IPS-NIHi7 (cell line): ENCODE measurements at regions not wholly inside any gene's neighbourhood (a gene's known extent, or its start where the extent isn't known, plus 50 kb on each side); places are given as distances from the start of the nearest gene placed in this dataset.

Experiments
- DNase-seq: peaks from one replicate; pipeline ENCODE4 v3.0.0; 2012; ENCODE audit warnings: mixed read lengths; ENCODE audit errors: extremely low spot score

DNA sequence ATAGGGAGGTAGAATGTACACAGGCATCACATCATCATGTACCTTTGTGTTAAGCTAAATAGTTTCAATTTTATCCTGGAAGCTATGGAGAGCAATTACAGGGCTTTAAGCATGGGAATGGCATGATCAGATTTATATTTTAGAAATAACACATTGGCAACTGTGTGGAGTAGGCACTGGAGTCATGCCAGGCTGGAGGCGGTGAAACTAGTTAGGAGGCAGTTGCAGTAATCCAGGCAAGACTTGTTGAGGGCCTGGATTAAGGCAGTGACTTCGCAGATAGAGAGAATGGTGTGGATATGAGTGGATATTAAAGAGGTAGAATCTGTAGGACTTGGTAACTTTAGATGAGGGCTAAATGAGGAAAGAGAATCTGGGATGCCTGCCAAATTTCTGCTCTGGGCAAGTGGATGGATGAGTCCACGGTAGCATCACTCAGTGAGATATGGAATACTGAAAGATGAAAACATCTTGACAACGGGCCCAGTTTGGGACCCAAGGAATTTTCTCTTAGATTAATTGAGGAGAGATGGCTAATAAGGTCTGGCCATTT, 506.2 kb downstream of the FGF9 start:
- DNase-seq = no peak

DNA sequence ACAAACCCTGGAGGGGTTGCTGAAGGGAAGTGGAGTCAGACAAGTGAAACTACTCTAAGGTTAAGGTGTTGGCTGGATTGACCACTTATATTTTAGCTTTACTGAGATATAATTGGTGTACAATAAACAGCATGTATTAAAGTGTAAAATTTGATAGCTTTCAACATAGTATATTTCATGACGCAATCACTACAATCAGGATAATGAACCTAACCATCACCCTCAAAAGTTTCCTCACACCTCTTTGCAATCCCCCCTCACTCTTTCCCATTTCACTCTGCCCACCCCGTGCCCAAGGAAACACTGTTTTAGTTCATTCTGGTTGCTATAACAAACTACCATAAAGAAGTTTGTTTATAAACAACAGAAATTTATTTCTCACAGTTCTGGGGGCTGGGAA, 508.0 kb downstream of the FGF9 start:
- no peak for DNase-seq

- no peak for DNase-seq
These were observed 516.5 kb downstream of the FGF9 start for GRCh38 chr13:22187329-22187728.

- DNase-seq = no peak
These were observed 518.5 kb downstream of the FGF9 start for GRCh38 chr13:22189176-22190048.

- DNase-seq = no peak
These were observed 522.2 kb downstream of the FGF9 start for GRCh38 chr13:22193070-22193469.

GRCh38 chr13:22194106-22194805, 523.4 kb downstream of the FGF9 start:
- DNase-seq = no peak

- DNase-seq = no peak
These were observed 524.9 kb downstream of the FGF9 start for GRCh38 chr13:22195726-22196125.

DNA sequence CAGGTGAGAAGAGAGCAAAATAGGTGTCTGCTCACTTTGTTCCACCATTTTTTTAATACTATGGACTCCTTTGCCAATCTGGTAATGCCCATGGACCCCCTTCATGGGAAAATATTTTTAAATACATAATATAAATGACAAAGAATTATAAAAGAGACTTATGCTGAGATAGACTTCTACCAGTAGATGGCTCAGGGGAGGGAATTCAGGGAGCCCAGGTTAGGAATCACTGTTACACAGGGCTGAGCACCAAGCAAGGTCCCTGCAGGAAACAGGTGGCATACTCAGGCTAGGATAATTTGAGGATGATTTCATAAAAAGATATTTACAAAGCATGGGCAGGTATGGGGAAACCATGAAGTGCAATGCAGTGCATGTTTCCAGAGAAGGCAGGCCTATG, 525.9 kb downstream of the FGF9 start:
- no peak for DNase-seq

GRCh38 chr13:22198001-22198400, 527.1 kb downstream of the FGF9 start:
- no peak for DNase-seq

- DNase-seq = no peak
These were observed 527.9 kb downstream of the FGF9 start for GRCh38 chr13:22198641-22199217.

GRCh38 chr13:22200440-22200839, 529.6 kb downstream of the FGF9 start:
- no peak for DNase-seq

DNA sequence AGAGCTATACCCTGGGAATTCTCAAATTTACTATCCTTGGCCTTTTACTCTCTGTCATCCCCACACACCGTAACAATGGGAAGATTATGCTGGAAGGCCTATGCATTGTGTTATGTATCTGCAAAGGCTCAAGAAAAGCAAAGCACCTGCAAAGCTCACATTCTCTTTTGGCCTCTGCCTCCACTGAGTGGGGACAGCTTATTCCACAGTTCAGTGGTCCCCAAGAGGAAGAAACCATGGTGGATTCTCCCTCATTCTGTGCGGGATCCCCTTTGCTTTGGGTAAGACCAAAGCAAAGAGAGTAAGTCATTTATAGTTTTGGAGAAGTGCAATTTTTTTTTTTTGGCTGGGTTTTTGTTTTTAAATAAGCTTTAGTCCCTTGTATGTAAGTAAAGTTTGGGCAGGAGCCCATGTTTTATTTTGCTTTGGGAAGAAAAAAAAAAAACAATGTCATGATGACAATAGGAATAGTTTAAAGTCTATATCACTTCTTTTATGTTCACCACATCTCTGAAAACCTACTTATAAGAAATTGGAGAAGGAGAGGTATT, 530.6 kb downstream of the FGF9 start:
- no peak for DNase-seq

GRCh38 chr13:22210134-22210930, 539.5 kb downstream of the FGF9 start:
- DNase-seq = peak; percentile 23

DNA sequence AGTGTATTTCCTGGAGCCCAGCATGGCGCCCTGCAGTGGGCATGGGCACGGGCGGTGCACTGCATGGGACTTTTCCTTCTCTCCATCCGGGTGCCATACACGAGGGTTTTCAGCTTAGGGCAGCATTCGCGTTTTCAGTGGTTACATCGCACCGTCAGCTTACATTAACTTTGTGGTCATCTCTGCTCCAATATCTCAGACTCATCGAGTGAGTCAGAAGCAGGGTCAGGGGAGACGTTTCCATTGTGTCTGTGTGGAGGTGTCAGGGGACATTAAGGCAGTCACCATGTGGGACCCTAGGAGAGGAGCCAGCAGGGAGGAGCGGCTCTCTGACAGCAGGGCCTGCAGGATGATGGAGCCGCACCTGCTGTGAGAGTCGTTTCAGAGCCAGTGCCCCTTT, 541.0 kb downstream of the FGF9 start:
- DNase-seq = no peak

DNA sequence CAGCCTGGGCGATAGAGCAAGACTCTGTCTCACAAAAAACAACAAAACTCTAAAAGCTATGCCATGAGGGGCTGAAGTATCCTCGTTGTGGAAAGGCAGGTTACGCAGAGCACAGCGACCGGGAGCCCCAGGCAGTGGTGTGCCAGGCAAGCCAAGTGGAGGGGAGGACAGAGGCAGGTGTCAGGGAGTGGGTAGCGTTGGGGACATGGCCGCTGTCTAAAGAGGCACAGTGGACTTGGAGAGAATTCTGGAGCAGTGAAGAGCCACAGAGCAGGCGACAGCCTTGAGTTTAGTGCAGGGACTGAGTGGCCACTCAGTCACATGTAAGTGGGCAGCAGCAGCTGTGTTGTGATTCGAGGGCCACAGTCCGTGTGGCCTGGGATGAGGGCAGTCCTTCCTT, 541.7 kb downstream of the FGF9 start:
- no peak for DNase-seq

- DNase-seq = no peak
These were observed 543.3 kb downstream of the FGF9 start for GRCh38 chr13:22214184-22214583.

GRCh38 chr13:22218797-22219196, 547.9 kb downstream of the FGF9 start:
- DNase-seq = no peak

GRCh38 chr13:22219709-22220108, 548.8 kb downstream of the FGF9 start:
- DNase-seq = no peak

GRCh38 chr13:22220151-22221135, 549.6 kb downstream of the FGF9 start:
- no peak for DNase-seq

DNA sequence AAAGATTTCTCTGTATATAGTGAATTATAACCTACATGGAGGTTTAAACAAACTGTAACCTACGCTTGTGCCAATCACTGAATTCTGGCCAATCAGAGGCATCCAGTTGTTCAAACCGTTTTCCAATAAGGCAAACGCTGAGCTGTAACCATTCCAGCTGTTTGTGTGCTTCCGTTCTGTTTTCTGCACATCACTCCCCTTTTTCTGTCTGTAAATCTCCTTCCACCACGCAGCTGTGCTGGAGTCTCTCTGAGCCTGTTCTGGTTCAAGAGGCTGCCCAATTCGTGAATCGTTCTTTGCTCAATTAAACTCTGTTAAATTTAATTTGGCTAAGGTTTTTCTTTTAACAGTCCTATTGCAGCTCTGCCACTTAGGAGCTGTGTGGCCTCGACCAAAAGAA, 552.5 kb downstream of the FGF9 start:
- DNase-seq = no peak
